Eye (tissue), 1 donor: ENCODE measurements at regions not wholly inside any gene's neighbourhood (a gene's known extent, or its start where the extent isn't known, plus 50 kb on each side); places are given as distances from the start of the nearest gene placed in this dataset.

Experiments used
- DNase-seq: peaks from one replicate; pipeline ENCODE4 v3.0.0-alpha.2; 2015

GRCh38 chr18:28409811-28410210 is 232.9 kb upstream of the CDH2 start:
- DNase-seq, result no peak

GRCh38 chr18:28408528-28408927 is 231.6 kb upstream of the CDH2 start:
- DNase-seq, result no peak

- DNase-seq, result no peak
Measured at GRCh38 chr18:28407681-28408080, 230.8 kb upstream of the CDH2 start.

GRCh38 chr18:28406533-28406932 is 229.6 kb upstream of the CDH2 start:
- DNase-seq, result no peak

- no peak for DNase-seq
Measured at GRCh38 chr18:28404694-28405093, 227.8 kb upstream of the CDH2 start.

GRCh38 chr18:28399781-28400362 is 222.9 kb upstream of the CDH2 start:
- DNase-seq, result no peak

- no peak for DNase-seq
Measured at GRCh38 chr18:28398471-28398870, 221.5 kb upstream of the CDH2 start.

GRCh38 chr18:28390022-28390421 is 213.1 kb upstream of the CDH2 start:
- DNase-seq, result no peak

- DNase-seq, result no peak
Measured at GRCh38 chr18:28382215-28382879, 205.4 kb upstream of the CDH2 start.

- DNase-seq, result peak; percentile 2
Measured at GRCh38 chr18:28372186-28372585, 195.3 kb upstream of the CDH2 start.

GRCh38 chr18:28366676-28367075 is 189.7 kb upstream of the CDH2 start:
- DNase-seq, result no peak

GRCh38 chr18:28365411-28365831 is 188.5 kb upstream of the CDH2 start:
- DNase-seq, result peak; percentile 1

- DNase-seq, result no peak
Measured at GRCh38 chr18:28363124-28363523, 186.2 kb upstream of the CDH2 start.

GRCh38 chr18:28359176-28359575 is 182.2 kb upstream of the CDH2 start:
- no peak for DNase-seq

GRCh38 chr18:28357766-28358401 is 181.0 kb upstream of the CDH2 start:
- DNase-seq, result no peak

- no peak for DNase-seq
Measured at GRCh38 chr18:28350821-28351220, 173.9 kb upstream of the CDH2 start.

- DNase-seq, result no peak
Measured at GRCh38 chr18:28342231-28342630, 165.3 kb upstream of the CDH2 start.

GRCh38 chr18:28338316-28338715 is 161.4 kb upstream of the CDH2 start:
- no peak for DNase-seq

- DNase-seq, result no peak
Measured at GRCh38 chr18:28334516-28334915, 157.6 kb upstream of the CDH2 start.

- no peak for DNase-seq
Measured at GRCh38 chr18:28332071-28332470, 155.1 kb upstream of the CDH2 start.

GRCh38 chr18:28331551-28331950 is 154.6 kb upstream of the CDH2 start:
- DNase-seq, result no peak

- DNase-seq, result no peak
Measured at GRCh38 chr18:28313602-28314001, 136.7 kb upstream of the CDH2 start.

GRCh38 chr18:28288784-28289183 is 111.9 kb upstream of the CDH2 start:
- no peak for DNase-seq

- DNase-seq, result no peak
Measured at GRCh38 chr18:28287146-28287545, 110.2 kb upstream of the CDH2 start.

- no peak for DNase-seq
Measured at GRCh38 chr18:28284132-28284531, 107.2 kb upstream of the CDH2 start.
